Parathyroid adenoma (tissue), 2 donors: ENCODE measurements at regions not wholly inside any gene's neighbourhood (a gene's known extent, or its start where the extent isn't known, plus 50 kb on each side); places are given as distances from the start of the nearest gene placed in this dataset.

Experiments
- H2AFZ ChIP-seq: fragments of 300-600 bp; sonication (generic); one replicate; pipeline ENCODE4 v1.7.0; 2017; ENCODE audit warnings: antibody characterized with exemption, mild to moderate bottlenecking
- H3K27ac ChIP-seq: fragments of 300-600 bp; sonication (generic); one replicate; pipeline ENCODE4 v1.7.0; 2017
- H3K27me3 ChIP-seq: fragments of 300-600 bp; sonication (generic); one replicate; pipeline ENCODE4 v1.7.0; 2017; ENCODE audit warnings: low read length; ENCODE audit not compliant: control insufficient read depth, insufficient read depth
- H3K36me3 ChIP-seq: fragments of 300-600 bp; sonication (generic); one replicate; pipeline ENCODE4 v1.7.0; 2017; ENCODE audit warnings: low read length; ENCODE audit not compliant: control insufficient read depth, insufficient read depth
- H3K4me1 ChIP-seq: fragments of 300-600 bp; sonication (generic); one replicate; pipeline ENCODE4 v1.7.0; 2017; ENCODE audit warnings: control low read depth
- H3K4me2 ChIP-seq: fragments of 300-600 bp; sonication (generic); one replicate; pipeline ENCODE4 v1.7.0; 2017; ENCODE audit warnings: low read length
- H3K4me3 ChIP-seq: fragments of 300-600 bp; sonication (generic); one replicate; pipeline ENCODE4 v1.7.0; 2017; ENCODE audit warnings: low read depth, low read length
- H3K79me2 ChIP-seq: fragments of 300-600 bp; sonication (generic); one replicate; pipeline ENCODE4 v1.7.0; 2017; ENCODE audit warnings: control low read depth
- H3K9ac ChIP-seq: fragments of 300-600 bp; sonication (generic); one replicate; pipeline ENCODE4 v1.7.0; 2017; ENCODE audit warnings: mild to moderate bottlenecking
- H3K9me3 ChIP-seq: fragments of 300-600 bp; sonication (generic); one replicate; pipeline ENCODE4 v1.7.0; 2017; ENCODE audit warnings: low read length; ENCODE audit not compliant: control insufficient read depth
- TF ChIP-seq, protein P1 (sequence below): fragments of 300-600 bp; sonication (generic); IDR thresholded peaks from one replicate; pipeline ENCODE4 v1.7.0; 2017; ENCODE audit warnings: antibody characterized with exemption, mild to moderate bottlenecking
- donor health status: primary hyperparathyroidism.

DNA sequence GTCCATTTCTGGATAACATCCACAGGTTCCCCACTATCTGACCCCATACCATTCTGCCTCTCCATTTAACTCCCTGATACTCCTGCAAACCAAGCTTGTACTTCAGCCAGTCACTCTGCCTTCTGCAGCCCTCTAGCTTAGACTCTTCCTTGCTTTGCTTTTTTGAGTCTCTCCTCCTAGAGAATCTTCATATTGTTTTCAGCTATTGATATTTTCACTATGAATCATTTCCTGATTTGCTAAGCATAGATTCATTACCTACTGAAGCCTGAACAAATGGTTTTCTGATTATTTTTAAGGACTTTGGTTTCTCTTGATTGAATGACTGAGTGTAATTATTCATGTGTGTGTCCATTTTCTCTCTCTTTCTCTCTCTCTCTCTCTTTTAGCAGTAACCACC, 2102.3 kb upstream of the CELF4 start:
- no peak overlapping the region for H3K9ac ChIP-seq
- no peak overlapping the region for H3K4me2 ChIP-seq
- no peak overlapping the region for H3K27ac ChIP-seq
- TF ChIP-seq, protein P1, sequence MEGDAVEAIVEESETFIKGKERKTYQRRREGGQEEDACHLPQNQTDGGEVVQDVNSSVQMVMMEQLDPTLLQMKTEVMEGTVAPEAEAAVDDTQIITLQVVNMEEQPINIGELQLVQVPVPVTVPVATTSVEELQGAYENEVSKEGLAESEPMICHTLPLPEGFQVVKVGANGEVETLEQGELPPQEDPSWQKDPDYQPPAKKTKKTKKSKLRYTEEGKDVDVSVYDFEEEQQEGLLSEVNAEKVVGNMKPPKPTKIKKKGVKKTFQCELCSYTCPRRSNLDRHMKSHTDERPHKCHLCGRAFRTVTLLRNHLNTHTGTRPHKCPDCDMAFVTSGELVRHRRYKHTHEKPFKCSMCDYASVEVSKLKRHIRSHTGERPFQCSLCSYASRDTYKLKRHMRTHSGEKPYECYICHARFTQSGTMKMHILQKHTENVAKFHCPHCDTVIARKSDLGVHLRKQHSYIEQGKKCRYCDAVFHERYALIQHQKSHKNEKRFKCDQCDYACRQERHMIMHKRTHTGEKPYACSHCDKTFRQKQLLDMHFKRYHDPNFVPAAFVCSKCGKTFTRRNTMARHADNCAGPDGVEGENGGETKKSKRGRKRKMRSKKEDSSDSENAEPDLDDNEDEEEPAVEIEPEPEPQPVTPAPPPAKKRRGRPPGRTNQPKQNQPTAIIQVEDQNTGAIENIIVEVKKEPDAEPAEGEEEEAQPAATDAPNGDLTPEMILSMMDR, result no peak
- H3K79me2 ChIP-seq, result no peaks in the 10 kb centered on the region
- no peak overlapping the region for H3K4me3 ChIP-seq
- H3K36me3 ChIP-seq, result no peaks in the 10 kb centered on the region
- H3K4me1 ChIP-seq, result no peaks in the 10 kb centered on the region
- no peaks in the 10 kb centered on the region for H3K9me3 ChIP-seq
- no peaks in the 10 kb centered on the region for H3K27me3 ChIP-seq
- H2AFZ ChIP-seq, result no peak overlapping the region

DNA sequence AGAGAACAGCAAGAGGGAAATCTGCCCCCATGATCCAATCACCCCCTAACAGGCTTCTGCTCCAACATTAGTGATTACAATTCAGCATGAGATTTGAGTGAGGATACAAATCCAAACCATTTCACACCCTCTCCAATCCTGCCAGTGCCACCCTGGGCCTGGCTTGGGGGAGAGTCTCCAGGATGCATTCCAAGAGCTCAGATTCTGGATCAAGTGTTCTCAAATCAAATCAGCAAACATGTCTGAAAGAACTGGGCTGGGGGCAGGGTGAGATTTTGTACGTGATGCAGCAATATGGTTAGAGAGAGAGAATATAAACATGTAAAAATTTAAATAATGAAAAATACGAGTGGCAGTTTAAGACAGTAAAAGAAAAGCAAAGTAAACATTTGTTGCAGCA, 2100.9 kb upstream of the CELF4 start:
- no peak overlapping the region for H3K4me3 ChIP-seq
- no peaks in the 10 kb centered on the region for H3K9me3 ChIP-seq
- no peak overlapping the region for H3K9ac ChIP-seq
- no peaks in the 10 kb centered on the region for H3K27me3 ChIP-seq
- TF ChIP-seq, protein P1, result no peak
- H3K36me3 ChIP-seq, result no peaks in the 10 kb centered on the region
- H3K4me2 ChIP-seq, result no peak overlapping the region
- no peaks in the 10 kb centered on the region for H3K4me1 ChIP-seq
- no peak overlapping the region for H2AFZ ChIP-seq
- H3K79me2 ChIP-seq, result no peaks in the 10 kb centered on the region
- no peak overlapping the region for H3K27ac ChIP-seq

DNA sequence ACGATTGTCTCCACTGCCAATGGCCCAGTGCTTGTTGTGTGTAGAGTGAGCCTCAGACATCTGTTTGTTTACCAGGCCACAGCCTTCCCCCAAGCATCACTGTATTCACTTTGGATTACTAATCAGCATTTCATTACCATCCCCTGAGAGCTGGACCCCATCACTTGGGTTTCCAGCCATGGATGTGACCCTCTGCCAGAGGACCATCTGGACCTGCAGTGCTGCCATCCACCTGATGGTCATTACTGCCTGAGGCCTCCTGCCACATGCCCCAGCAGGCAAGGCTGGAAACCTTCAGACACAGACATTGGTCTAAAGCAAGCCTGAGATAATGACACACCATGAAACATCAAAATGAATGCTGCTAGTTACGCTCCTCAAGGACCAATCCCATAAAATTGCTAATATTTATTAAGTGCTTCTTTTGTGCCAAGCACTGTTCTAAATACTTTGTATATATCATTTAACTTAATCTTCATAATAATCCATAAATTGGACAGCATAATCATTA, 2096.3 kb upstream of the CELF4 start:
- H3K79me2 ChIP-seq, result no peaks in the 10 kb centered on the region
- no peaks in the 10 kb centered on the region for H3K36me3 ChIP-seq
- H2AFZ ChIP-seq, result no peak overlapping the region
- no peak overlapping the region for H3K9ac ChIP-seq
- H3K27me3 ChIP-seq, result no peaks in the 10 kb centered on the region
- H3K9me3 ChIP-seq, result no peaks in the 10 kb centered on the region
- H3K4me3 ChIP-seq, result no peak overlapping the region
- TF ChIP-seq, protein P1, result no peak
- H3K27ac ChIP-seq, result no peak overlapping the region
- no peak overlapping the region for H3K4me2 ChIP-seq
- no peaks in the 10 kb centered on the region for H3K4me1 ChIP-seq

DNA sequence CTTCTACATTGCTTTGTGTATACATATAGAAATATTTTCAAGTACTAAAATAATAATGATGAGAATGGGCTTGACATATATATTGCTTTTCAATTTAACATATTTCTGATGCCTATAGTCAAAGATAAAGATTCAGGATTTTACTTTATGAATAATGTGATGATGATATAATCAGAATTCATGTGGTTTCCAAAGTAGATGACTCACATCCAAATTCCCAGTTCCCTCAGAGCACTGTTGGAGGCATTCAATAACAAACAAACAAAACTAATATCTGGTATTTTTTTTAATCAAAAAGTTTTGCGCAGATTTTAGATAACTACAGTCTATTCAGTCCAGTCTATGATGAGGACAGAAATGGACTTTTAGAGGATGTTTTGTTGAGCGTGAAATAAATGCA, 2094.5 kb upstream of the CELF4 start:
- H3K27ac ChIP-seq, result no peak overlapping the region
- no peaks in the 10 kb centered on the region for H3K4me1 ChIP-seq
- H3K4me2 ChIP-seq, result no peak overlapping the region
- no peak overlapping the region for H3K4me3 ChIP-seq
- TF ChIP-seq, protein P1, result no peak
- no peaks in the 10 kb centered on the region for H3K9me3 ChIP-seq
- no peak overlapping the region for H2AFZ ChIP-seq
- H3K9ac ChIP-seq, result no peak overlapping the region
- no peaks in the 10 kb centered on the region for H3K79me2 ChIP-seq
- H3K27me3 ChIP-seq, result no peaks in the 10 kb centered on the region
- no peaks in the 10 kb centered on the region for H3K36me3 ChIP-seq

DNA sequence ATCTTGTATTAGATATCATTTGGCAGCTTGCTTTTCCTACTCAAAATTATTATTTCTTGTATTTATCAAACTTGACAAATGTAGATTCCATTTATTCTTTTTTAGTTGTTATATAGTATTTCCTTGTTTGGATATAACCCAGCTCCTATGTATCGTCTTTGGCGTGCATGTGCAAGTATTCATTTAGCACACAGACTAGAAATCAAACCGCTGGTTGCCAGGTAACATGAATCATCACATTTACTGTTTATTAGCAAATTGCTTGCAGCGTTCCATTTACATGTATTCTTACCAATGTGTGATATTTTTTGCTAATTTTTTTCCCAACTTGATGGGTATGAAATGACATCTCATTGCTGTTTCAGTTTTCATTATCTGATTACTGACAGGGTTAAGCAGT, 2089.7 kb upstream of the CELF4 start:
- no peaks in the 10 kb centered on the region for H3K4me1 ChIP-seq

More for the DNA sequence above, 2089.7 kb upstream of the CELF4 start:
- H3K9ac ChIP-seq, result no peak overlapping the region
- TF ChIP-seq, protein P1, result no peak
- no peaks in the 10 kb centered on the region for H3K9me3 ChIP-seq
- H3K4me3 ChIP-seq, result no peak overlapping the region
- H3K27ac ChIP-seq, result no peak overlapping the region
- no peak overlapping the region for H3K4me2 ChIP-seq
- no peaks in the 10 kb centered on the region for H3K79me2 ChIP-seq
- H2AFZ ChIP-seq, result no peak overlapping the region
- no peaks in the 10 kb centered on the region for H3K36me3 ChIP-seq
- H3K27me3 ChIP-seq, result no peaks in the 10 kb centered on the region
